PC-3 (cell line): ENCODE measurements at regions not wholly inside any gene's neighbourhood (a gene's known extent, or its start where the extent isn't known, plus 50 kb on each side); places are given as distances from the start of the nearest gene placed in this dataset.
"Not testable (repeated sequence)": the region's sequence is repeated elsewhere in the genome, so short reads cannot be mapped to it uniquely, and the experiment has no call there.

Experiments
- CTCF ChIP-seq: fragments of 300-600 bp; sonication (generic); conservative IDR thresholded peaks from 2 replicates; pipeline ENCODE4 v1.5.1; 2017; ENCODE audit warnings: antibody characterized with exemption, low read depth, mild to moderate bottlenecking, low read length
- EZH2 ChIP-seq: fragments of 300-600 bp; sonication (generic); IDR thresholded peaks from one replicate; pipeline ENCODE4 v1.6.1; 2017; ENCODE audit warnings: antibody characterized with exemption, mild to moderate bottlenecking, low read length; ENCODE audit not compliant: unreplicated experiment

- not testable (repeated sequence) for TF ChIP-seq CTCF, EZH2
Observed at GRCh38 chr16:33680791-33681190, 221.4 kb downstream of the TP53TG3F start.
